SU-DHL-6 (cell line): ENCODE measurements at regions not wholly inside any gene's neighbourhood (a gene's known extent, or its start where the extent isn't known, plus 50 kb on each side); places are given as distances from the start of the nearest gene placed in this dataset.

Experiments
- H2AFZ ChIP-seq: fragments of 200-600 bp; sonication (generic); 2 replicates; pipeline ENCODE4 v1.6.1; 2014; ENCODE audit warnings: low read depth, mild to moderate bottlenecking, moderate library complexity, mixed read lengths, antibody characterized with exemption, low read length; ENCODE audit not compliant: severe bottlenecking
- H3F3A ChIP-seq: fragments of 200-600 bp; shearing (Covaris generic); 2 replicates; pipeline ENCODE4 v1.6.0; 2016; ENCODE audit warnings: antibody characterized with exemption, mild to moderate bottlenecking; ENCODE audit not compliant: insufficient read depth
- H3K27ac ChIP-seq: fragments of 200-600 bp; sonication (generic); 2 replicates; pipeline ENCODE4 v1.5.1; 2016; ENCODE audit warnings: low read depth, mild to moderate bottlenecking, low read length, moderate library complexity, mixed read lengths
- H3K27me3 ChIP-seq: fragments of 200-600 bp; sonication (generic), shearing (Covaris generic); 2 replicates; pipeline ENCODE4 v1.6.0; 2014; ENCODE audit warnings: mild to moderate bottlenecking, low read length
- H3K36me3 ChIP-seq: fragments of 200-600 bp; sonication (generic); 2 replicates; pipeline ENCODE4 v1.6.1; 2014; ENCODE audit warnings: mild to moderate bottlenecking, low read length, mixed read lengths
- H3K4me2 ChIP-seq: fragments of 300-600, 200-600 bp; shearing (Covaris generic), sonication (generic); 2 replicates; pipeline ENCODE4 v1.6.0; 2014; ENCODE audit warnings: low read length, low read depth, mild to moderate bottlenecking; ENCODE audit not compliant: poor library complexity, severe bottlenecking
- H3K4me3 ChIP-seq: fragments of 200-600 bp; sonication (generic); 2 replicates; pipeline ENCODE4 v1.5.1; 2014; ENCODE audit warnings: antibody characterized with exemption, low read length, mild to moderate bottlenecking, mixed read lengths; ENCODE audit not compliant: insufficient read depth, poor library complexity, severe bottlenecking
- H3K79me2 ChIP-seq: fragments of 200-600 bp; sonication (generic); 2 replicates; pipeline ENCODE4 v1.6.1; 2014; ENCODE audit warnings: mild to moderate bottlenecking, low read length, moderate library complexity; ENCODE audit not compliant: insufficient read depth
- H3K9ac ChIP-seq: fragments of 200-600 bp; sonication (generic); 2 replicates; pipeline ENCODE4 v1.7.0; 2014; ENCODE audit warnings: mild to moderate bottlenecking, low read length
- H3K9me2 ChIP-seq: fragments of 200-600 bp; sonication (generic); replicated peaks from 2 replicates; pipeline ENCODE4 v1.6.1; 2014; ENCODE audit warnings: low read length; ENCODE audit not compliant: insufficient read depth
- H3K9me3 ChIP-seq: fragments of 200-600 bp; sonication (generic); 2 replicates; pipeline ENCODE4 v1.6.1; 2014; ENCODE audit warnings: low read length, mixed read lengths; ENCODE audit not compliant: insufficient read depth
- H4K20me1 ChIP-seq: fragments of 200-600 bp; sonication (generic); 2 replicates; pipeline ENCODE4 v1.6.1; 2014; ENCODE audit warnings: low read depth, mild to moderate bottlenecking, antibody characterized with exemption, low read length, moderate library complexity, mixed read lengths
- CTCF ChIP-seq: fragments of 200-600 bp; sonication (generic); IDR thresholded peaks from one replicate; pipeline ENCODE4 v1.5.1; 2017; ENCODE audit warnings: antibody characterized with exemption, mild to moderate bottlenecking, low read length, moderate library complexity; ENCODE audit not compliant: insufficient read depth, poor library complexity, severe bottlenecking
- EZH2phosphoT487 ChIP-seq: fragments of 200-600 bp; sonication (generic), shearing (Covaris generic); conservative IDR thresholded peaks from 2 replicates; pipeline ENCODE4 v1.6.1; 2018; ENCODE audit warnings: mild to moderate bottlenecking, antibody characterized with exemption, low read length, moderate library complexity, mixed read lengths

GRCh38 chr15:37679627-37680026, 254.8 kb upstream of the TMCO5A start:
- no peak overlapping the region for H3K4me2 ChIP-seq
- H3K9me2 ChIP-seq: no peaks in the 10 kb centered on the region
- H3K27me3 ChIP-seq: no peaks in the 10 kb centered on the region
- no peaks in the 10 kb centered on the region for H3F3A ChIP-seq
- no peaks in the 10 kb centered on the region for H4K20me1 ChIP-seq
- H3K36me3 ChIP-seq: no peaks in the 10 kb centered on the region
- no peaks in the 10 kb centered on the region for H3K79me2 ChIP-seq
- H2AFZ ChIP-seq: no peak overlapping the region
- H3K9me3 ChIP-seq: no peaks in the 10 kb centered on the region
- no peak overlapping the region for H3K9ac ChIP-seq
- H3K27ac ChIP-seq: no peak overlapping the region
- H3K4me3 ChIP-seq: no peak overlapping the region
- no peak for TF ChIP-seq EZH2phosphoT487
- no peak for TF ChIP-seq CTCF

- Histone ChIP-seq H3F3A (no peaks in the 10 kb centered on the region), H3K36me3 (no peaks in the 10 kb centered on the region), H3K27ac (no peak overlapping the region), H3K9me3 (no peaks in the 10 kb centered on the region), H3K9me2 (no peaks in the 10 kb centered on the region), H3K4me2 (no peak overlapping the region), H3K4me3 (no peak overlapping the region), H4K20me1 (no peaks in the 10 kb centered on the region), H3K27me3 (no peaks in the 10 kb centered on the region), H2AFZ (no peak overlapping the region), H3K79me2 (no peaks in the 10 kb centered on the region), H3K9ac (no peak overlapping the region)
- no peak for TF ChIP-seq EZH2phosphoT487
- TF ChIP-seq CTCF: no peak
These were observed 252.1 kb upstream of the TMCO5A start for GRCh38 chr15:37682304-37682703.

GRCh38 chr15:37691911-37692310, 242.5 kb upstream of the TMCO5A start:
- H3F3A ChIP-seq: no peaks in the 10 kb centered on the region
- H3K36me3 ChIP-seq: no peaks in the 10 kb centered on the region
- H3K9me2 ChIP-seq: no peaks in the 10 kb centered on the region
- no peaks in the 10 kb centered on the region for H3K27me3 ChIP-seq
- no peak overlapping the region for H3K4me3 ChIP-seq
- H2AFZ ChIP-seq: no peak overlapping the region
- no peaks in the 10 kb centered on the region for H3K79me2 ChIP-seq
- H4K20me1 ChIP-seq: no peaks in the 10 kb centered on the region
- no peaks in the 10 kb centered on the region; the same call in 1 of the 2 replicates for H3K9me3 ChIP-seq
- H3K9ac ChIP-seq: no peak overlapping the region
- no peak overlapping the region for H3K4me2 ChIP-seq
- TF ChIP-seq EZH2phosphoT487 (no peak), CTCF (no peak)
- no peak overlapping the region for H3K27ac ChIP-seq

GRCh38 chr15:37693926-37694325, 240.5 kb upstream of the TMCO5A start:
- H3K79me2 ChIP-seq: no peaks in the 10 kb centered on the region
- H4K20me1 ChIP-seq: no peaks in the 10 kb centered on the region
- no peaks in the 10 kb centered on the region for H3K27me3 ChIP-seq
- H3K9me2 ChIP-seq: no peaks in the 10 kb centered on the region
- no peak overlapping the region for H3K4me2 ChIP-seq
- TF ChIP-seq EZH2phosphoT487: no peak
- no peak for TF ChIP-seq CTCF
- no peaks in the 10 kb centered on the region; the same call in 1 of the 2 replicates for H3K9me3 ChIP-seq
- H2AFZ ChIP-seq: no peak overlapping the region
- no peaks in the 10 kb centered on the region for H3F3A ChIP-seq
- no peak overlapping the region for H3K4me3 ChIP-seq
- no peak overlapping the region for H3K9ac ChIP-seq
- no peak overlapping the region for H3K27ac ChIP-seq
- no peaks in the 10 kb centered on the region for H3K36me3 ChIP-seq
